ENCODE measurements at regions not wholly inside any gene's neighbourhood (a gene's known extent, or its start where the extent isn't known, plus 50 kb on each side); places are given as distances from the start of the nearest gene placed in this dataset.

DNA sequence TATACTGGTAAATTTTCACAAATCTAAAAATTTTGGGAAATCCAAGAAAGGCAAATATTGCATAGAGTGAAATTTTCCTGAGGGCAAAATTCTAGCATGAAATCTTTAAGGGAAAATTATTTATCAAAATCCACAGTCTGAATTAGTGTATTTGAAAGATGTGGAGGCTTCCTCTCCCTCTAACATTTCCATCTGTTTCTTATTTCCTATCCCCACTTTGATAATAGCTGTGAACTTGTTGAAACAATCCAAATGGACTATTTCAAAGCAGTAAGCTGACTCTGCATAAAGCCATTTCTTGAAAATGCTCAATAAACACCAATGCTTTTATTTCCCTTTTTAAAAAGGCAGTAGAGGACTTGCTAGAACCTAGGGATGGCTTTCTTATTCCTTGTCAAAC, 107.3 kb upstream of the PABPC4L start:
- TF ChIP-seq TARDBP (IDR thresholded peaks at IDR 0.05), result no peak
- no peak for TF ChIP-seq SUZ12 (IDR thresholded peaks at IDR 0.05)
- TF ChIP-seq ARNT (IDR thresholded peaks at IDR 0.05), result no peak
- no peak for TF ChIP-seq ELF4 (IDR thresholded peaks at IDR 0.05)
- TF ChIP-seq L3MBTL2 (conservative IDR thresholded peaks at IDR 0.05), result no peak
- no peak for TF ChIP-seq FOXA1 (IDR thresholded peaks at IDR 0.05)
